ENCODE measurements at regions not wholly inside any gene's neighbourhood (a gene's known extent, or its start where the extent isn't known, plus 50 kb on each side); places are given as distances from the start of the nearest gene placed in this dataset.

- TF ChIP-seq CTCF (IDR thresholded peaks at IDR 0.05) (peak; percentile 57 to 82 (median 70)), POLR2AphosphoS5 (IDR thresholded peaks at IDR 0.05) (peak; percentile 95), POLR2A (IDR thresholded peaks at IDR 0.05) (peak; percentile 19 to 43), EP300 (IDR thresholded peaks at IDR 0.05) (no peak)
- Histone ChIP-seq H3K36me3 (no peaks in the 10 kb centered on the region), H3K4me3 (peak overlapping the region in 1 of 2 donors; percentile 56), H3K27me3 (peaks cover 79% of the 10 kb centered on the region), H3K4me1 (peaks cover 6 to 73% (median 16%) of the 10 kb centered on the region in 3 donors), H3K9me3 (peaks cover 0 to 8% (median 0%) of the 10 kb centered on the region in 3 donors), H3K27ac (peak overlapping the region; percentile 16 to 94 (median 88))
- peak; percentile 72 for ATAC-seq
- 13 to 20% methylated on average over 16 to 20 of the region's 20 CpGs for WGBS, 2 donors (ENCODE audit: low coverage in 1 of 2)
Observed at GRCh38 chr7:25854608-25855497, 297.1 kb upstream of the NFE2L3 start.

GRCh38 chr7:25855854-25856782 is 295.9 kb upstream of the NFE2L3 start:
- peak overlapping the region; percentile 16 to 94 (median 88) for H3K27ac ChIP-seq
- no peak for TF ChIP-seq POLR2A (IDR thresholded peaks at IDR 0.05)
- TF ChIP-seq CTCF (IDR thresholded peaks at IDR 0.05), result no peak
- peak; percentile 9 for TF ChIP-seq POLR2AphosphoS5 (IDR thresholded peaks at IDR 0.05)
- no peak for ATAC-seq
- H3K4me1 ChIP-seq, result peaks cover 0 to 67% (median 16%) of the 10 kb centered on the region in 3 donors
- WGBS, 2 donors (ENCODE audit: low coverage in 1 of 2), result 16 to 40% methylated on average over 10 to 17 of the region's 22 CpGs
- H3K9me3 ChIP-seq, result peaks cover 0 to 16% (median 0%) of the 10 kb centered on the region in 3 donors
- H3K36me3 ChIP-seq, result no peaks in the 10 kb centered on the region
- peak overlapping the region; percentile 21 to 56 for H3K4me3 ChIP-seq
- H3K27me3 ChIP-seq, result peaks cover 91% of the 10 kb centered on the region

GRCh38 chr7:25857376-25858067 is 294.5 kb upstream of the NFE2L3 start:
- no peak for ATAC-seq
- H3K27me3 ChIP-seq, result peaks cover 99% of the 10 kb centered on the region
- H3K36me3 ChIP-seq, result no peaks in the 10 kb centered on the region
- H3K9me3 ChIP-seq, result peaks cover 0 to 28% (median 0%) of the 10 kb centered on the region in 3 donors
- WGBS, 2 donors (ENCODE audit: low coverage in 1 of 2), result 12 to 20% methylated on average over 12 to 18 of the region's 21 CpGs
- H3K4me3 ChIP-seq, result peak overlapping the region; percentile 14 to 56
- H3K27ac ChIP-seq, result peak overlapping the region in 3 of 4 donors; percentile 87 to 94 (median 89)
- H3K4me1 ChIP-seq, result peaks cover 0 to 58% (median 7%) of the 10 kb centered on the region in 3 donors
- TF ChIP-seq POLR2A (IDR thresholded peaks at IDR 0.05) (no peak), CTCF (IDR thresholded peaks at IDR 0.05) (no peak), EP300 (IDR thresholded peaks at IDR 0.05) (no peak), POLR2AphosphoS5 (IDR thresholded peaks at IDR 0.05) (no peak)

- ATAC-seq, result no peak
- whole genome bisulfite sequencing, 2 donors (ENCODE audit: low coverage in 1 of 2), result 37 to 64% methylated on average over 8 to 9 of the region's 9 CpGs
- Histone ChIP-seq H3K27me3 (peaks cover 100% of the 10 kb centered on the region), H3K4me3 (no peak overlapping the region), H3K36me3 (no peaks in the 10 kb centered on the region), H3K27ac (no peak overlapping the region), H3K9me3 (peaks cover 0 to 33% (median 0%) of the 10 kb centered on the region in 3 donors), H3K4me1 (peaks cover 0 to 57% (median 3%) of the 10 kb centered on the region in 3 donors)
- TF ChIP-seq POLR2A (IDR thresholded peaks at IDR 0.05) (no peak), CTCF (IDR thresholded peaks at IDR 0.05) (no peak), EP300 (IDR thresholded peaks at IDR 0.05) (no peak), POLR2AphosphoS5 (IDR thresholded peaks at IDR 0.05) (no peak)
Observed at GRCh38 chr7:25858200-25858524, 293.8 kb upstream of the NFE2L3 start.

Measured in gastroesophageal sphincter (tissue), 4 donors.